ENCODE measurements at regions not wholly inside any gene's neighbourhood (a gene's known extent, or its start where the extent isn't known, plus 50 kb on each side); places are given as distances from the start of the nearest gene placed in this dataset.
A peak's percentile ranks its signal among the peaks of the same experiment; 100 is the strongest.

DNA sequence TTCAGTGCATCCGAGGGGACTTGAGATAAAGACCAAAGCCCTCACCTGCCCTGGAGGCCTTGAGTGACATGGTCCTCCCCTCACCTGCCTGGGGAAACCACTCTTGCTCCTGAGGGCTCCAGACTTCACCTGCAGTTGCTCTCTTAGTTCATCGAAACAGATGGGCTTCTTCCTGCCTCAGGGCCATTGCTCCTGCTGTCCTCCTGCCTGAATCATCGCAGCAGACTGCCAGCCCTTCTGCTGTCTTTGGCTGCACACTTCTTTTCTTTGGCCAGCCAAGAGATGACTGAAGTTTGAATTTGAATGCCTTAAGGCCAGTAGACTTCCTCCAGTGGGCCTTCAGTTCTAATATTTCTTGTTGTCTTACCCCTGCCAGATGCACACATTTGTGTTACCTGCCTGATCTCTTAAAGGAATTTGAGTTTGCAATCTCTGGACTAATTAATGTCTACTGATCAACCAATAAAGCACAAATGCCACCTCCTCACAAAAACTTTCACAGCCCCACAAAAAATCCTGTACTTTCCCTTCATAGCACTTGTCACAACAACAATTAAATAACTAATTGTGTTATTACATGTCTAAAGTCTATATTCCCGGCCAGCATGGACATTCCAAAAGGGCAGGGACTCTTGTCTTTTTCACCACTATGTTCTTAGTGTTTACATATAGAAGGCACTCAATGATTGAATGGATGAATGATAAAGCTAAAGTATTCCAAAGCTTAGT is 56.7 kb upstream of the SGK1 start:
- DNase-seq (ENCODE audit: low read depth, low spot score), result no peak

DNA sequence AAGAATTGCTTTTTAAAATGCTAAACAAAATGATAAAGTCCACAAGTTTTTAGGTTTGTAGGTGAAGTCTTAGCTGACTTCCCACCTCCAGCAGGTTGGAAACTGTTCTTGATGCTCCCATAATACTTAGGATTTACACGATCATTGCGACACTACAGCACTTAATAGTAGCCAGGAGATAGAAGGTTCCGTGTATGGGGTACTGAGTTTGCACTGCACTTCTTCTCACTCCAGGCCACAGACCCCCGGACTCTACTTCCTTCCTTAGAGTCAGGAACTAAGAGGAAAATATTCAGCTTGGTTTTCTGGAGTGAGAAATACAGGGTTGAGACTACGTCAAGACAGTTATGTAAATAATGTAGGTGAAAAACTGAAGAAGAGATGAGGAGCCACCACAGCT is 56.1 kb upstream of the SGK1 start:
- DNase-seq (ENCODE audit: low read depth, low spot score), result no peak

DNA sequence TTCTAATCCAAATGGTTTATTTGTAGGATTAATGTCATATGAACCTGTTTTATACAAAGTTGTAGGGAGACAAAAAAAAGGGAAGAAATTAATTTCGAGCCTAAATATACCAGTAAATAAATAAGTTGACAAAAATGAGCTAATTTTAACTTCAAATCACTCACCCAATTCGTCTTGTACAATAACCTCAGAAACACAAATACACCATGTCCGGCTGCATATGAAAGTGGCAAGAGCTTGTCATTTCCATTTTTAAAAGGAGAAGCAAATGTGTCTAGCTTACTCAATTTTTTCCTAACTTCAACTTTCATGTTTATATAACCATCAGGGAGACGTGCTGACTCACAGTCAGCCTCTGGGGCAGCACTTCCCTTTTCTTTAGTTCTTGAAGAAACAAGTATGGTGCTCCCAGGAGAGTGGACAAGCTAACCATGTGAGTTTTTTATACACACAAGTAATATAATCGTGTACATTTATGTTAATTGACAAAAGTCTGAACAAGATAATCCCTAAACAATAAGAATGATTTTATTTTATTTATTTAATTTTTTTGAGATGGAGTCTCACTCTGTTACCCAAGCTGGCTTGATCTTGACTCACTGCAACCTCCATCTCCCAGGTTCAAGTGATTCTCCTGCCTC is 55.5 kb upstream of the SGK1 start:
- peak; percentile 54 for DNase-seq (ENCODE audit: low read depth, low spot score)

DNA sequence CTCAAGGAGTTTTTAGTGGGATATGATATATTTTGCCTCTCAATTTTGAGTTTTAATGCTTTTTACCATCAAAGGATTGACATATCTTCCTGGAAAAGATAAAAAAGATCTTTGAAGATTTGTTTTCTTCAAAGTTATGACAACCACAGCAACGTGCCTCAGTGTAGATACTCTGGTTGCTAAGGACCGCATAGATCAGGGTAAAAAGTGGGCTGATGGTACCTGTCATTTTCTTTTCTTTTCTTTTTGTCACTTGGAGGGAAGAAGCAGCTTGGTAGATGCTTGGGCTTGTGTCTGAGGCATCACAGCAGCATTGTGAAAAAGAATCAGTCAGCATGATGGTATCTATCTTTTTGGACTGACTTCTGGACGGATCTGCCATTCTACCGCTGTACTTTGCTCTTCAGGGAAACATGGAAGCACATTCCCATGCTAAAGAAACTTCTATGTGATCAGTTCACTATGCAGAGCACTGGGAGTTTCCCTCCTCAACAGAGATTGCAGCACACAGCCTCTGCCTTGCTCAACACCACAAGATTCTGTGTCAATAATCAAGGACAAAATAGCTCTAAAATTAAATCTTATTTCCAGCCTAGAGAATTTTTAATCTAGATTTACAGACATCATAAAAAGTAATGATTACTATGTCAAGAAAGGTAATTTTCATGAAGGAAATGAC is 54.8 kb upstream of the SGK1 start:
- no peak for DNase-seq (ENCODE audit: low read depth, low spot score)

DNA sequence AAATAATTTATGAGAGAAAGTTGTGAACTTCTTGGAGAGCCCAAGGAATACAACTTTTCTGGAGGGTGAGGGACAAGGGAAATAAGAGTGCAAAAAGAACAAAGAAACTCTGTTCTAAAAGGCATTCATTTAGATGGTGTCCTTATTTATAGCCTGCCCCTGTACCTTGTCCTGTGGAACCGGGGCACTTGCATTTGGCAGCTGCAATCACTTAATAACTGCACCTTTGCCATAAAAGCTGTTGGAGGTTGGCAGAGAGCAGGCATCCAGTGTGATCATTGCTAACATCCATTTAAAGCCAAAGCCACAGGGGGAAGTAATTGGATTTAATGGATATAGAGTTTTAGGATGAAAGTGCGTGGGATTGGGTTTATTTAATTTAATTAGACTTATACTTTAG is 50.8 kb upstream of the SGK1 start:
- no peak for DNase-seq (ENCODE audit: low read depth, low spot score)
